ENCODE measurements at regions not wholly inside any gene's neighbourhood (a gene's known extent, or its start where the extent isn't known, plus 50 kb on each side); places are given as distances from the start of the nearest gene placed in this dataset.
"Not testable (repeated sequence)": the region's sequence is repeated elsewhere in the genome, so short reads cannot be mapped to it uniquely, and the experiment has no call there.

GRCh38 chr3:75126556-75126955, 512.1 kb upstream of the CNTN3 start:
- DNase-seq (ENCODE audit: low spot score) = no peak

DNA sequence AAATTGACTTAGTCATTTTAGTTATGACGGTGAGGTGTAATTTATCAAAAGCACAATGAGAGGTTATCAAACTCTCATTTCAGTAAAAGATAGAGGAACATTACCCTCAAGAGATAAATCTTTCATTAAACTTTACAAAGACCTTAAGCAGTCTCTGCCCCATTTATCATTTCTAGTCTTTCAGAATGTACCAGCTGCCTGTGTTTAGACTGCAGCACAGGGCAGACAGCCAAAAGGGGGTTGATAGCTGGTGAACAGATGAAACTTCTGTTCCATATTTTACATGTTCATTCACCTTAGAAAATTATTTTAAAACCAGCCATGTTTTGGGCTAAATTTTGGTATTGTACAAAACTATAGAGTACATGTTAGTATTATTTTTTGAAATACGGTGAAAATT, 514.6 kb upstream of the CNTN3 start:
- DNase-seq (ENCODE audit: low spot score) = no peak

DNA sequence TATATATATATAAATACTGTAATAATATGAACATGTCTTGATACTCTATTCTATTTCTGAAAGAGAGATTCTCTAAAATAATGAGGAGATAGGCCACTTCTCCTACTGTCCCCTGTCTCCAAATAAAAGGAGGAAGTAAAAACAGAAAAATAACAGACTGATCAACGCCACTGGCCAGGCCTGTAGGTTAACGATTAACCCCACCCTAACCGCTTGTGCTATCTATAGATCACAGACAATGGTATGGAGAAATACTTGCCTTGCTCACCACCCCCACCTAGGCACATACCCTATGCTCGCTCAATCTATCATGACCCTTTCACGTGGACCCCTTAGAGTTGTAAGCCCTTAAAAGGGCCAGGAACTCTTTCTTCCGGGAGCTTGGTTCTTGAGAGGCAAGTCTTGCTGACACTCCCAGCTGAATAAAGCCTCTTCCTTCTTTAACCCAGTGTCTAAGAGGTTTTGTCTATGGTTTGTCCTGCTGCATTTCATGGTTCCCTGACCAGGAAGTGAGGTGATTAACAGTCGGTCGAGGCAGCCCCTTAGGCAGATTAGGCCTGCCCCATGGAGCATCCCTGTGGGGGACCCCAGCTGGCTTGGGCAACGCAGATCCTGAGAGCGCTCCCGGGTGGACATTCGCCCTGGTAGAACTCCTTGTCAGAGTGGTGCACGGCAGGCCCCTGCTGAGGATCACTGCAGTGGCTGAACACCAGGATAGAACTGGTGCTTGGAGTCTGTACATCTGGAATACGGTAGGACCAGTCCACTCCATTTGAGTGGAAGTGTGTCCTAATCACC, 521.8 kb upstream of the CNTN3 start:
- DNase-seq (ENCODE audit: low spot score) = no peak

- DNase-seq (ENCODE audit: low spot score) = no peak
These were observed 523.9 kb upstream of the CNTN3 start for GRCh38 chr3:75138345-75138744.

DNA sequence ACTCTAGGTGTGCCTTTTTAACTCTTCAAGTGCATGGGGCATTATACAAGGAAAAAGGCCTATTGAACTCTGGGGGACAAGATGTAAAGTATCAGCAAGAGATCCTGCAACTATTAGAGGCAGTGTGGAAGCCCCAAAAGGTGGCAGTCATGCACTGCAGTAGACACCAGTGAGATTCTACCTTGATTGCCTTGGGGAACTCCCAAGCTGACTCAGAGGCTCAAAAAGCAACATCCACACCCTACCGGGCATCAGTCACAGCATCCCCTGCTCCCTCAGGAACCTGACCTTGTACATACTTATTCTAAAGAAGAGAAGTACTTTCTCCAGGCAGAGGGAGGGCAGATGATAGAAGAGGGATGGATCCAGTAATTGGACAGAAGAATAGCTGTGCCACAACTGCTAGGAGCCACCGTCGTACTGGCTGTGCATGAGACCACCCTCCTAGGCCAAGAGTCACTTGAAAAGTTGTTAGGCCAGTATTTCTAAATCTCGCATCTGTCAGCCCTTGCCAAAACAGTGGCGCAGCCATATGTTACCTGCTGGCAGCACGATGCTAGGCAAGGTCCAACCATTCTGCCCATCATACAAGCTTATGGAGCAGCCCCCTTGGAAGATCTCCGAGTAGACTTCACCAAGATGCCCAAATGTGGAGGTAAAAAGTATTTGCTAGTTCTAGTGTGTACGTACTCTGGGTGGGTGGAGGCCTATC, 523.1 kb upstream of the FRG2C start:
- DNase-seq (ENCODE audit: low spot score) = no peak

DNA sequence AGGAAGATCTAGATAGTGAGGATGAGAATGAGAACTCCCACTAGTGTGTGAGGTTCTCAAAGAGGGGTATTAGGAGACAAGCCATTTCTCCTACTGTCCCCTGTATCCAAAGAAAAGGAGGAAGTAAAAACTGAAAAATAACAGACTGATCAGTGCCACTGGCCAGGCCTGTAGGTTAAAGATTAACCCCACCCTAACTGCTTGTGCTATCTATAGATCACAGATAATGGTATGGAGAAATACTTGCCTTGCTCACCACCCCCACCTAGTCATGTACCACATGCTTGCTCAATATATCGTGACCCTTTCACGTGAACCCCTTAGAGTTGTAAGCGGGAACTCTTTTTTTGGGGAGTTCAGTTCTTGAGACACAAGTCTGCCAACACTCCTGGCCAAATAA, 519.7 kb upstream of the FRG2C start:
- no peak for DNase-seq (ENCODE audit: low spot score)

DNA sequence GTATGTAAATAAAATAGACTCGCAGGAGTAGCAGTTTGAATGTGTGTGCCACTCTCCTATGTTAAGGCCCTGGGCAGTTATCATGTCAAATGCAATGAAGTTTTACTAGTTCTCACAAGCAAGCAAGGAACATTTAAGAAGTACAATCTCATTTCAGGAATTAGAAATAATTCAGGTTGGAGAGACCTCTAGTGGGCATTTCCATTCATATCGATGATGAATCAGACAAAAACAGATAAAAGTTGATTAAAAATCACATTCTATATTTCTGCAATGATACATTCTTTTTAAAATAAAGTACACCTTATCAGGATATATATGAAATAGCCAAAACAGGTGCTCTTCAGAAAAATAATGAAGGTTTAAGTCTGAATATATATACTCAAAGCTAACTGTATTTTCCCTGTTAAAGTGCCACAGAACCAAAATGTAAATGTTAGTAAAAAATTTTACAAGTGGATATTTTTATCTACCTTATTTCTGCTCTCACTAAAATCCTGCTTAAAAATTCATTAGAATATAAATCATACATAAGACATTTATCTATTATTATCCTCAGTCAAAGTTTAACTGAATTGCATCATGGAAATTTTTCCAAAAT, 492.4 kb upstream of the FRG2C start:
- DNase-seq (ENCODE audit: low spot score) = peak; percentile 18

GRCh38 chr3:75176937-75177336, 487.2 kb upstream of the FRG2C start:
- DNase-seq (ENCODE audit: low spot score) = no peak

DNA sequence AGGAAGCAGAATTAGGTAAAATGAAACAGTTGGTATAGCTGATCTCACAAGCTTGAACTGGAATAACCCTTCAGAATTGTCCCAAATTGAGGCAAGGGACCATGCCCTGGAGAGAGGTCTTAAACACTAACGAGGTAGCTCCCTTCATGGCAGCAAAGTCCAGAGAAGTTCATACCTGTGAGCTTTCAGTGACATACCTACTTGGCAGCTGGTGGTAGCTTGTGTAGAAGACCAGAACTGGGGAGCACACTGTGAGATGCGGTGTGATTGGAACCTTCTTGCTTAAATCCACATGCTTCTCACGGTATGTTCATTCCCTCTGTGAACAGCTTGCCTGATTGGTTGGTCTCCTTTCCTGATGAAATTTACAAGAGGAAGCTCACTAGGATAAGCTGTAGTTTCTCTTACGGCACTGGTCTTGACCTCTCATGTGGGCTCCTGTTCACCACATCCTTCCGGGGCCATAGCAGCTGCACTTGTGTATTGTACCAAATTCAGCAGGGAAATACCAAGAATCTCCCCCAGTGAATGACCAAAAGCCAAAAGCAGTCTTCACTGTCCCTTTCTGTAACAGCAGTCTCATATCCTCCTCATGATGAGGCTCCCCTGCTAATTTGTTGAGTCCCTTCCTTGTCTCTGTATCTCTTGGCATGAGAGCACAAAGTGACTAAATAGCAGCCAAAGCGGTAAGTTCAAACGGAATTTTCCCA, 483.7 kb upstream of the FRG2C start:
- DNase-seq (ENCODE audit: low spot score) = no peak

DNA sequence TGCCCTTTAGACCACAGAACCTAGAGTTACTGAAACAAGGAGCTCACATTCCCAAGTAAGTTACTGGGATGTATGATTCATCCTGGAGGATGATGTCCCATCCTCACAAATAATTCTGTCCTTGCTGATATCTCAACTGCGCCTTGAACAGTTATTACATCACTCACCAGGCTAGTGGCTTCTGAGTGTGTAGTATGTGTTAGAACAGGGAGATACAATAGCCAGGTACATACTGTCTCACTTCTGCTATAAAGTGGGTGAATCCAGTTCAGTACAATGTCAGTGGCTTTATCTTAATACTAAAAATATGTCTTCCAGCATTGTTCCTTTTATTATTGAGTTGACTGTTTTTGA, 483.2 kb upstream of the FRG2C start:
- DNase-seq (ENCODE audit: low spot score) = no peak

DNA sequence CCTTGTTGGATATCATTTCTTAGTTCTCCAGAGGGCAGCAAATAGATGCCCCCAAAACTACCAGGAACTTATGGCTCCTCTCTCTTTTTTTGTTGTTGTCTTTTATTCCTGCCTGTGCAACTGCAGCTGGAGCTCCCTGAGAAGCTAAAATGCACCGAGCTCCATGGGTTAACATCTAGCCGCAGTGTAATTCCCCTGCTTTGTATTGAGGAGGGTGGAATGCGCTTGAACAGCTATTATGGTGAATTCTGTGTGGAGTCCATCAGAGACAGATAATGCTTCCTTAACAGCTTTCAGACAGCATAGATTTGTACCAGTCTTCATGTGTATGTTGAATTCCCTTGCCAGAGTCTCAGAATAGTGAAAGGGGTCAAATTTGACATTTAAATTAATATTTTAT, 475.2 kb upstream of the FRG2C start:
- no peak for DNase-seq (ENCODE audit: low spot score)

GRCh38 chr3:75192146-75192616, 471.9 kb upstream of the FRG2C start:
- peak; percentile 60 for DNase-seq (ENCODE audit: low spot score)

DNA sequence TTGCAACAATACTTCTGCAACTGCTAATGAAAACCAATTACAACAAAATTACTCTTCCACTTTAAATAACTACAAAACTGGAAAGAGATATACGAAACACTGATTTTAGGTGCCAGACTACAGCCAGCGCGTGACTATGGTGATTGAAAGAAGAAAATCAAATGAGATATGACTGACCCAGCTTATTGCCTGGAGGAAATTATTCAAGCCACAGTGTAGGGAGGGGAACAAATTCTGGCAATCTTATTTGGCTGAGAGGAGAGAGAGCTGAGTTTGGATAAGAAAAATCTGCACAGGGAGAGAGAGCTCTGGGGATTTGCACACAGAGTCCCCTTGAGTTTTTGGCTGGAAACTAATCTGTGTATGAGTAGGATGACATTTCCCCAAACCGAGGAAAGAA, 470.3 kb upstream of the FRG2C start:
- no peak for DNase-seq (ENCODE audit: low spot score)

GRCh38 chr3:75214332-75214731, 449.8 kb upstream of the FRG2C start:
- not testable (repeated sequence) for DNase-seq (ENCODE audit: low spot score)

DNA sequence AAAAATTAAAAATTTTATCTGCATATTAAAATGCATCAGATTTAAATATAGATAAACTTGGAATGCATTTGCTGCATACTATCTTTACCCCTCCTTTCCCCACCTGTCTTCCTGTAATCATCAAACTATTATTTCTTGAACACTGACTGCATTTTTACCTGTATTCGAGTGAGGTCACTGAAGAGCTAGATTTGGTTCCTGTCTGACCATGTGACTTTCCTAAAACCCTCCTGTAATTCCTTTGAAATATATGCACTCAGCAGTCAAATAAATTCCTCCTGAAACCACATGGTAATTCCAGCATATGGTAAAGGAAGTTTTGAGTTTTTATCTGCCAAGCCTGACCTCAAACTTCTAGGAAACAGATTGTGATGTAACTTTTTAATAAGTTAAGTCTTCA, 445.6 kb upstream of the FRG2C start:
- no peak for DNase-seq (ENCODE audit: low spot score)

DNA sequence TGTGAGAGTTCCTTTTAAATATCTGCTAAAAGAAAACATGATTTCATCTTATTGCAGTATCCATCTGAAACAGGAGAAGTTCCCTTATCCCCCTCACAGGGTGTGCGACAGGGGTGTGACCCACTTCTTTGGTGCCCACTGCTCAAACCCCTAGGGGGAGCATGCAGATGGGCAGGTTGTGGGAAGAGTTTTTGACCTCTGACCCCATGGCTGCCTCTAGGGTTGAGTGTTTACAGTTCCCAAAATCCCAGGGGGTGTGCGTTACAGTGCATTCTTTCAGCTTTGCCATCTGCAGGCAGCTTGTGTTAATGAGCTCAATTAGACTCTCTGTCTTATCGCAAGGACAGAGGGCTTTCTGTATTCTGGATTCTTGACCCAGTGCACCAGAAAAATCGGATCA, 443.2 kb upstream of the FRG2C start:
- DNase-seq (ENCODE audit: low spot score) = no peak

GRCh38 chr3:75224412-75224811, 439.7 kb upstream of the FRG2C start:
- no peak for DNase-seq (ENCODE audit: low spot score)

DNA sequence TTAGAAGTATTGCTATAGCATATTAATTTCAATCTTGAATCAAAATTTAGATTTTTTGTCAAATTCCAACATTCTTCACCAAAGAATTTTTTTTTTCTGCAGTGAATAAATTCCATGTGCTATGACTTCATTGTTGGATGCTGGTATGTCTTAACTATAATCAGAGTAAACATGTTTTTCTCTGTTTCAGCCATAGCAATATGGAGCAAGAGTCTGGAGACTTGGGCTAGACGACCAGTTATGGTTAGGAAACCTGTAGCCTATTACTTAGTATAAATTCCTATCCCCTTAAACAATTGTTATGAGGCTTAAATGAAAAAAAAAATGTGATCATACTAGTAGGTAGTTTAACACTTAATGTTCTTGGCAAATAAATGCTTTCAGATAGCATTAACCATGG, 431.9 kb upstream of the FRG2C start:
- DNase-seq (ENCODE audit: low spot score) = no peak

GRCh38 chr3:75235631-75236030, 428.5 kb upstream of the FRG2C start:
- no peak for DNase-seq (ENCODE audit: low spot score)

DNA sequence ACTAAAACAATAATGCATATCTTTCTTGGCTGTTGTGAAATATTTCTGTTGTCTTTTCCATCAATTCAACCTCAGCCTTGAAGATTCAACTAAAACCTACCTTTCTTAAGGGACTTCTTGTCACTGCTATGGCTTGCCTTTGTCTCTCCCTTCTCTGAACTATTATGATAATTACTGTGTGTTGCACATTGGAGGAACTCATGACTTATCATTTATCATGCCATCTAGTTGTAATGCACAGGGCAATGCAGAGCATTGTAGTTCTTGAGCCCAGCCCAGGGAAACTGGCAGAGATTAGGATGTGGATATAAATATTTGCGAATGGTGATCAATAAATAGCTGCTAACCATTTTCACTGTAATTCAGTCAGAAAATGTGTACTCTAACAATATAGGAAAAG, 427.1 kb upstream of the FRG2C start:
- no peak for DNase-seq (ENCODE audit: low spot score)

GRCh38 chr3:75237477-75237876, 426.7 kb upstream of the FRG2C start:
- DNase-seq (ENCODE audit: low spot score) = no peak

GRCh38 chr3:75241226-75241962, 422.7 kb upstream of the FRG2C start:
- not testable (repeated sequence) for DNase-seq (ENCODE audit: low spot score)

Measured in kidney capillary endothelial cell (primary cell).